Activated CD4-positive, alpha-beta memory T cell treated with anti-CD3 and anti-CD28 coated beads for 36 hours (primary cell): ENCODE measurements at regions not wholly inside any gene's neighbourhood (a gene's known extent, or its start where the extent isn't known, plus 50 kb on each side); places are given as distances from the start of the nearest gene placed in this dataset.

Experiments
- CTCF ChIA-PET: fragments of 350-600 bp; sonication (Branson Sonifier 250); formaldehyde crosslinking; loops from one replicate; lab custom pipeline; 2021; ENCODE audit warnings: antibody characterized with exemption, inconsistent platforms; lab: Charles Lee
- POLR2A ChIA-PET: fragments of 350-600 bp; sonication (Branson Sonifier 250); formaldehyde crosslinking; loops from one replicate; lab custom pipeline; 2021; ENCODE audit warnings: antibody characterized with exemption; lab: Charles Lee
- DNase-seq: peaks from one replicate; pipeline ENCODE4 v3.0.0-alpha.2; 2020
- H3K27ac Mint-ChIP-seq: one replicate; pipeline ENCODE4 v1.8.0; 2021; ENCODE audit warnings: mixed read lengths
- H3K27me3 Mint-ChIP-seq: one replicate; pipeline ENCODE4 v1.8.0; 2021; ENCODE audit warnings: mixed read lengths
- H3K36me3 Mint-ChIP-seq: one replicate; pipeline ENCODE4 v1.8.0; 2021; ENCODE audit warnings: mixed read lengths
- H3K4me1 Mint-ChIP-seq: one replicate; pipeline ENCODE4 v1.8.0; 2021; ENCODE audit warnings: low read depth, mixed read lengths
- H3K4me3 Mint-ChIP-seq: one replicate; pipeline ENCODE4 v1.8.0; 2021; ENCODE audit warnings: mild to moderate bottlenecking, mixed read lengths
- H3K9me3 Mint-ChIP-seq: one replicate; pipeline ENCODE4 v1.8.0; 2021; ENCODE audit warnings: mixed read lengths
- intact Hi-C: fragments of 100-400 bp; cut with micrococcal nuclease; formaldehyde crosslinking; loops from one replicate; pipeline ENCODE4 v1.15.1; 2023

DNA sequence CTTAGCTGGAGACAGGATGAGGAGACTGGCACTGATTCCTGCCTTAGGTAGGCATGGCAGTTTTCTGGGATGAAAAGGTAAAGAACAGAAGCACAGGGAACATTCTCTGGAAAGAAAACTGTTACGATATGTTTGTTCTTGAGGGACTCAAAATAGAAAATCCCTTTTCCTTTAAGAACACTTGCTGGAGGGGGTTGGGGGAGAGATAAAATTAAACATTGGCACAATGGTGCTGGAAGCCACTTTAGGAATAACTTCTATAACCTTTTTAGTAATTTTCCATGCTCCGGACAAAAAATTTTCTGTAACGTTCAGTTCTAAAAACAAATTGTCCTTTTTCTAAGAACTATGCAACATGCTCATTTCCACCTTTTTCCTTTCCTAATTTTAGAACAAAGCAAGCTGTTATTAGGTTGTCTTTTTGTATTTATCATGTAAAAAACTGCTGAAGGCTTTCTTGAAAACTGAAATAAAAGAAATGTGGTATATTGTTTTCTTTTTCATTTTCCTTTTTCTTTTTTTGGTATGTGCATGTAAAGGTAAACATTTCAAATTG, 343.8 kb downstream of the EPHA4 start:
- POLR2A ChIA-PET = no interaction called here
- Mint-ChIP-seq H3K36me3 (no peaks in the 10 kb centered on the region), H3K4me3 (no peak overlapping the region), H3K4me1 (no peaks in the 10 kb centered on the region), H3K27ac (no peak overlapping the region), H3K27me3 (peaks cover 5% of the 10 kb centered on the region), H3K9me3 (no peaks in the 10 kb centered on the region)
- CTCF ChIA-PET = no interaction called here
- no peak for DNase-seq
- intact Hi-C loops = no loop called here

DNA sequence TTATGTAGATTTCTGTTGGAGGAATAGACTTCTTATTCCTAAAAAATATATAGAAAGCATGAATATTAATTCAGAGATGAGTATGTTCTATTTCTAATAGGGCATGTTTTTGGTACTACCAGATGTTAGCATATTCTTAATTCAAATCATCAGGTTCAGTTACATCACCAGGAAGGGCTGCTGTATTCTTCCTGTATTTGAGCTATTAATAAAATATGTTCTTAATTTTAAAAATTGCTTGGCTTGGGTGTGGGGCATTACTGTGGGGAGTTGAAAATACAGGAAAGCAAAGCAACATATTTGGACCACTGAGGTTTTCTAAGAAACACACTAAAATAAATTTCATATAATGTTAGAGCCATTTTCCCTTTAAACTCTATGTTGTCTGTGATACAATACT, 343.0 kb downstream of the EPHA4 start:
- no peaks in the 10 kb centered on the region for H3K9me3 Mint-ChIP-seq
- ChIA-PET POLR2A (no interaction called here), CTCF (no interaction called here)
- no peak overlapping the region for H3K4me3 Mint-ChIP-seq
- H3K4me1 Mint-ChIP-seq = no peaks in the 10 kb centered on the region
- H3K27me3 Mint-ChIP-seq = peaks cover 5% of the 10 kb centered on the region
- no peaks in the 10 kb centered on the region for H3K36me3 Mint-ChIP-seq
- H3K27ac Mint-ChIP-seq = no peak overlapping the region
- no peak for DNase-seq
- intact Hi-C loops = no loop called here

DNA sequence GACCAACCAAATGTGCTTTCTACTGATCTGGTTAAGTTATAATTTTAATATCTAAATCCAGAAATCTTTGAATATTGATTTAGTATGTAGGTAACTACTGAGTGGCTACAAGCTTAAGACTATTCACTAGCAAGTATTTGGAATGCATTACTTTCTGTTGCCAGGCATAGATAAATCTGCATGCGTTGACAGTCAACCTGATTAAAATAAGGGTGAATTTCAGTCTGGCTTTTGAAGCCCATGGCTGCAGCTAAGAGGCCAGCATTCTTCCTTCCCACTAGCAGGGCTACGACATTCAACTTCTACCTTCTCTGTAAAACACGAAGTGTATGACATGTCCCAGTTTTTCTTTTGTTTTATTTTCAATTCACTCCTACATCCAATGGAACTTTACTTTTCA, 340.6 kb downstream of the EPHA4 start:
- H3K27ac Mint-ChIP-seq = no peak overlapping the region
- H3K4me3 Mint-ChIP-seq = no peak overlapping the region
- ChIA-PET POLR2A (no interaction called here), CTCF (no interaction called here)
- no peak for DNase-seq
- intact Hi-C loops = no loop called here
- H3K36me3 Mint-ChIP-seq = no peaks in the 10 kb centered on the region
- H3K9me3 Mint-ChIP-seq = no peaks in the 10 kb centered on the region
- H3K4me1 Mint-ChIP-seq = no peaks in the 10 kb centered on the region
- peaks cover 5% of the 10 kb centered on the region for H3K27me3 Mint-ChIP-seq

DNA sequence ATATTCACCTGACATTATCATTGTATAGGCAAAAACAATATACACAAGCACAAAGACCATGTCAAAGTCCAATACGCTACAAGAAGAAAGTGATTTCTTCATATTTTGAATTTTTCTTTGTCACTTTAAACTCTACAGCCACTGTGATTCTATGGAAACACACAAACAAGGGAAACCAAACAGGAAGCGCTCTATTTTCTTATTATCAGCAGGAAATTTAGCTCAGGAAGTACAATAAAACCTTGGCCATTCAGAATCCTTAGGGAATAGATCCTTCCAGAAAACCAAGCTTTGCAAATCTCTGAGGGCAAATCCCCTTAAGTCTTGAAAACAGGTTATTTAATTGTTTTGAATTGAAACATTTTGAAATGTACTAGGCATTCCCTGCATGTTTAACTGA, 336.2 kb downstream of the EPHA4 start:
- POLR2A ChIA-PET = no interaction called here

DNA sequence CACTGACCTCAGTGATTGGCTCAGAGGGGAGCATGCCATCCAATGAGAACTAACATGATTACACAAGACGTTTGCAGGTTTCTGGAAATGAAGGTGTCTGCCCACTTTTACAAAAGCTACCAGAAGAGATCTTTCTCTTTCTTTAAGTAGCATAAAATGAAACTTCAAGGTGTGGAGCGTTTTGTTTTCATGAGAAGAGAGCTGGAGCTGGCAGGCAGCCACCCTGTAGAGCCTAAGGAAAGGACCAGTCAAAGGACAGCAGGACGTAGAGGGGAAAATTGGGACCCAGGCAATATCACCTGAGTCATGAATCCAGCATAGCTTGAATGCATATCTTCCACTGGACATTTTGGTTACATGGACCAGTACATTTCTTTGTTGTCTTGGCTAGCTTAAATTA, 331.0 kb downstream of the EPHA4 start:
- Mint-ChIP-seq H3K27me3 (peaks cover 3% of the 10 kb centered on the region), H3K27ac (no peak overlapping the region)
- CTCF ChIA-PET = no interaction called here

More for the DNA sequence above, 336.2 kb downstream of the EPHA4 start:
- no peak overlapping the region for H3K27ac Mint-ChIP-seq
- H3K4me1 Mint-ChIP-seq = no peaks in the 10 kb centered on the region
- DNase-seq = no peak
- intact Hi-C loops = no loop called here
- no peaks in the 10 kb centered on the region for H3K36me3 Mint-ChIP-seq
- CTCF ChIA-PET = no interaction called here
- H3K4me3 Mint-ChIP-seq = no peak overlapping the region
- H3K9me3 Mint-ChIP-seq = no peaks in the 10 kb centered on the region
- peaks cover 3% of the 10 kb centered on the region for H3K27me3 Mint-ChIP-seq

DNA sequence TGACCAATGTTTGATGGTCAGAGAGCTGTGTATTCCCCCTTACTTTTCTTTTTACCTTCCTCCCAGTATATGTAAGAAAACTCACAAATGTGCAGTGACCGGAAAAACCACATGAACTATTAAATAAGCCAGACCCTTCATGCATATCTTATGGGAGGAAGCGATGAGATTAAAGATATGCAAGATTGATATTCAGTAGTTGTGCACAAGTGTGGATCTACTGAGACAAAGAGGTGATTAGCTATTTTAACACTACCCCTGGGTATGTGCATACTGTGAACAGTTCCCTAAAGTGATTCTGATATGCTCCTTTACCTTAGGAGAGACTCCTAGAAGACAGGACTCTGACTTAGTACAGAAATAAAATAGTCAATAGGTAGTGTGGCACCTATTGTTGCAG, 328.3 kb downstream of the EPHA4 start:
- H3K4me1 Mint-ChIP-seq = no peaks in the 10 kb centered on the region
- intact Hi-C loops = no loop called here
- H3K4me3 Mint-ChIP-seq = no peak overlapping the region
- peaks cover 3% of the 10 kb centered on the region for H3K27me3 Mint-ChIP-seq
- ChIA-PET CTCF (no interaction called here), POLR2A (no interaction called here)
- H3K36me3 Mint-ChIP-seq = no peaks in the 10 kb centered on the region
- DNase-seq = no peak
- no peak overlapping the region for H3K27ac Mint-ChIP-seq
- H3K9me3 Mint-ChIP-seq = peaks cover 7% of the 10 kb centered on the region

More for the DNA sequence above, 331.0 kb downstream of the EPHA4 start:
- no peaks in the 10 kb centered on the region for H3K4me1 Mint-ChIP-seq
- intact Hi-C loops = no loop called here
- no peaks in the 10 kb centered on the region for H3K36me3 Mint-ChIP-seq
- H3K9me3 Mint-ChIP-seq = no peaks in the 10 kb centered on the region
- DNase-seq = no peak
- POLR2A ChIA-PET = no interaction called here
- H3K4me3 Mint-ChIP-seq = no peak overlapping the region

DNA sequence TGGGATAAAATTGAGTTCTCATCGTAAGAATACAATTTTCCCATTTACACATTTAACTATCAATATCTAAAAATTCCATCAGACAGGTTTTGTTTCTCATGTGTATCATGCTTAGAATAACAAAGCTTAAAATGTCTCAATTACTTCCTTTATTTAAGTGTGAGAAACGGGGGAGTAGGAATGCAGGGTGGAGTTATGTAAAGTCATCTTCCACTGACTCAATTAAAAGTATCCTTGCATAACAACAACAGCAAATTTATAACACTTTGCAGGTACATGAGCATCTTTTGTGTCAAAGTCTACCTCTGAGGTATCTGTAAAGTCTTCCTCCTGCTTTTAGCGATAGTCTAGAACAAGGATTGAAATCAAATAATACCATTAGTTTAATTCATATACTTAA, 327.1 kb downstream of the EPHA4 start:
- DNase-seq = no peak
- ChIA-PET CTCF (no interaction called here), POLR2A (no interaction called here)
- intact Hi-C loops = no loop called here
- Mint-ChIP-seq H3K27me3 (peaks cover 3% of the 10 kb centered on the region), H3K36me3 (no peaks in the 10 kb centered on the region), H3K9me3 (peaks cover 11% of the 10 kb centered on the region), H3K4me1 (no peaks in the 10 kb centered on the region), H3K27ac (no peak overlapping the region), H3K4me3 (no peak overlapping the region)

DNA sequence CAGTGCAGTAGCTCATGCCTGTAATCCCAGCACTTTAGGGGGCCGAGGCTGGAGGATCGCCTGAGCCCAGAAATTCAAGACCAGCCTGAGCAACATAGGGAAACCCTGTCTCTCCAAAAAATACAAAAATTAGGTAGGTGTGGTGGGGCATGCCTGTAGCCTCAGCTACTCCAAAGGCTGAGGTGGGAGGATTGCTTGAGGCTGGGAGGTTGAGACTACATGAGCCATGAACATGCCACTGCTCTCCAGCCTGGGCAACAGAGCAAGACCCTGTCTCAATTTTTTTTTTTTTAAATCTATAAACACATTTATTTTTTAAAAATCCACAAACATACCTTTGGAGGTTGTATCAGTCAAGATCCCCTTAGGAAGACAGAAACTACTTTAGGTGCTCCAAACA, 326.3 kb downstream of the EPHA4 start:
- peaks cover 3% of the 10 kb centered on the region for H3K27me3 Mint-ChIP-seq

DNA sequence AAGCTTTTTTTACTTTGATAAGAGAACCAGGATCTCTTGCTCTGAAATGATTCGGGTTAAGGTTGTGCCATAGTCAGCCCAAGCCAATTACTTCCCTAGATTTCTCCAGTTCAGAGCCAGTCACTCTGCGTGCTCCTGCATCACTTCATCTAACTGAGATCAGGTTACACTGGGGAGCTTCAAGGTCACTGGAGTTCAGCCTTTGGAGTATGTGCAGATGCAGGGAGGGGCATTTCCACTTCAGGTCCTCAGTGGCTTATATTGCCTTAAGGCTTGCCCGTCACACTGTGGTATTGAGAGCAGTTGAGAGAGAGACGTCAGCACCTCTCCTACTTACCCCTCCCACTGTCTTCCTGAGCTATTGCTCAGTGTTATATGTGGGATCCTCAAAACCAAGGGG, 317.8 kb downstream of the EPHA4 start:
- ChIA-PET CTCF (no interaction called here), POLR2A (no interaction called here)
- peaks cover 9% of the 10 kb centered on the region for H3K27me3 Mint-ChIP-seq
- no peak for DNase-seq
- no peak overlapping the region for H3K27ac Mint-ChIP-seq
- no peak overlapping the region for H3K4me3 Mint-ChIP-seq
- peaks cover 2% of the 10 kb centered on the region for H3K36me3 Mint-ChIP-seq
- peaks cover 6% of the 10 kb centered on the region for H3K9me3 Mint-ChIP-seq
- intact Hi-C loops = no loop called here
- no peaks in the 10 kb centered on the region for H3K4me1 Mint-ChIP-seq

More for the DNA sequence above, 326.3 kb downstream of the EPHA4 start:
- ChIA-PET POLR2A (no interaction called here), CTCF (interaction anchor here (0.6 kb wide), 1 partner anchor 545 kb away, joined by 5 read pairs; no protein-coding TSS in a partner anchor)
- Mint-ChIP-seq H3K9me3 (peaks cover 14% of the 10 kb centered on the region), H3K27ac (no peak overlapping the region), H3K4me3 (no peak overlapping the region), H3K4me1 (no peaks in the 10 kb centered on the region), H3K36me3 (no peaks in the 10 kb centered on the region)
- intact Hi-C loops = no loop called here
- no peak for DNase-seq

DNA sequence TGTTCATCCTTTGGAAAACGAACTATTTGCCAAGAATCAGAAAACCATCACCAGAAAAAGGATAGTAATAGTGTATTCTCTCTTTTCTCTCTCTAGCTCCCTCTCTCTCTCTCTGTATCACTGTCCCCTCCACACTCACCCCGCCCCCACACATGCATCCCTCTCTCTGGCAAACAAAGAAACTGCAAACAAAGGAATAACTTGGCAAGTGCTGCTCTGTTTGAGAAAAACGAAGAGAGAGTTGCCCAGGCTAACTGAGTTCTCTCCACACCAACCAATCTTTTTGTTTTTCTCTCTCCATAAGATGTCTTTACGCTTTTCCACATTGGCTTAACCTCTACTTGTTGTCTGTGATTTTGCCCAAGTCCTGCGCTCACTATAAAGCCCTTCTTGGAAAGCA, 316.2 kb downstream of the EPHA4 start:
- peaks cover 2% of the 10 kb centered on the region for H3K36me3 Mint-ChIP-seq
- H3K27ac Mint-ChIP-seq = no peak overlapping the region
- ChIA-PET POLR2A (no interaction called here), CTCF (no interaction called here)
- intact Hi-C loops = no loop called here
- no peak for DNase-seq
- peaks cover 9% of the 10 kb centered on the region for H3K27me3 Mint-ChIP-seq
- H3K4me3 Mint-ChIP-seq = no peak overlapping the region
- H3K4me1 Mint-ChIP-seq = no peaks in the 10 kb centered on the region
- peaks cover 2% of the 10 kb centered on the region for H3K9me3 Mint-ChIP-seq

DNA sequence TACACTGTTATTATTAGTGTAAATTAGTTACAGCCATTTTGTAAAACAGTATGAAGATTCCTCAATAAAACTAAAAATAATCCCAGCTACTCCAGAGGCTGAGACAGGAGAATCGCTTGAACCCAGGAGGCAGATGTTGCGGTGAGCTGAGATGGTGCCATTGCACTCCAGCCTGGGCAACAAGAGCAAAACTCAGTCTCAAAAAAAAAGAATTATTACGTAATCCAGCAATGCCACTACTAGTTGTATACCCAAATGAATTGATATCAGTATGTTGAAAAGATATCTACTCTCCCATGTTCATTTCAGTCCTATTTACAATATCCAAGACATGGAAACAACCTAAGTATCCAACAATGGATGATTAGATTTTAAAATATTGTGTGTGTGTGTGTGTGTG, 313.6 kb downstream of the EPHA4 start:
- Mint-ChIP-seq H3K4me3 (no peak overlapping the region), H3K27me3 (peaks cover 9% of the 10 kb centered on the region)

DNA sequence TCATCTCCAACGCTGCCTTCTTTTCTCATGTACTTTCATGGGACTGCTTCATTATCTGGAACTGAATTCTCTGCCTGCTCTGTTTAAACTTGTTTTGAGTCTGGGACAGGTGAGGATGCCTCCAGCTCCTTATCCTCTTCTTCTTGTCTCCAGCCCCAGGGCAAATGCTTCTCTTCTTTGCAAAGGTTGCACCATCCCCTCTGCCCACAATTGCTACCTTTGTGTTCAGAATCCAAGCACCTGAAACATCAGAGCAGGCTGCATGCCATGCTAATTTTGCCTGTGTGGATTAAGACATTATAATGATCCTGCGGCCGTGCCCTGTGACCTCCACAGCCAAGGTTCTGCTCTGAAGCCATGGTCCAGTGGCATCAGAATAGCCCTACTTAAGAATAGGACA, 309.5 kb downstream of the EPHA4 start:
- no peaks in the 10 kb centered on the region for H3K9me3 Mint-ChIP-seq
- H3K4me1 Mint-ChIP-seq = no peaks in the 10 kb centered on the region
- no peak overlapping the region for H3K4me3 Mint-ChIP-seq
- H3K36me3 Mint-ChIP-seq = no peaks in the 10 kb centered on the region
- intact Hi-C loops = no loop called here
- no peak for DNase-seq
- ChIA-PET POLR2A (no interaction called here), CTCF (no interaction called here)
- no peaks in the 10 kb centered on the region for H3K27me3 Mint-ChIP-seq
- H3K27ac Mint-ChIP-seq = no peak overlapping the region

More for the DNA sequence above, 313.6 kb downstream of the EPHA4 start:
- intact Hi-C loops = no loop called here
- H3K4me1 Mint-ChIP-seq = no peaks in the 10 kb centered on the region
- peaks cover 2% of the 10 kb centered on the region for H3K9me3 Mint-ChIP-seq
- no peak for DNase-seq
- H3K27ac Mint-ChIP-seq = no peak overlapping the region
- H3K36me3 Mint-ChIP-seq = peaks cover 2% of the 10 kb centered on the region
- ChIA-PET POLR2A (no interaction called here), CTCF (no interaction called here)

DNA sequence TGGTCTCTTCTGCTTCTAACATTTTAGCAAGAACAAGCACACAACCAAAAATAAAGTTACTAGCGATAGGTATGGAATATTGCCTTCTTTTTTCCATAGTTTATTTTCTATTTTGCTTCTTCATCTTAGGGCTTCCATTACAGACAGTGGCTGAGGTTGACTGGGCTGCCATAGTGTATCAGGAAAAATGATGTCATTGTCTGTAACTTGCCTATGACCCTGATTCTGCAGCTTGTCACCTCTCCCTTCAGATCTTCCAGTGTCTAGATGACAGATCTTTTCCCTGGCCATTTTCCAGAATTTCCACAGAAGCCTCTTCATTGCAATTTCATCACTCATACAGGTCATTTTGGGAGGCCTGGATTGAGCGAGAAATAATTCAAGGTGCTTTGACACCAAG, 308.5 kb downstream of the EPHA4 start:
- Mint-ChIP-seq H3K9me3 (no peaks in the 10 kb centered on the region), H3K27ac (no peak overlapping the region), H3K4me1 (no peaks in the 10 kb centered on the region), H3K27me3 (peaks cover 1% of the 10 kb centered on the region), H3K4me3 (no peak overlapping the region), H3K36me3 (no peaks in the 10 kb centered on the region)
- intact Hi-C loops = no loop called here
- POLR2A ChIA-PET = no interaction called here
- CTCF ChIA-PET = no interaction called here
- DNase-seq = no peak
